ENCODE measurements at regions not wholly inside any gene's neighbourhood (a gene's known extent, or its start where the extent isn't known, plus 50 kb on each side); places are given as distances from the start of the nearest gene placed in this dataset.
"Not testable (repeated sequence)": the region's sequence is repeated elsewhere in the genome, so short reads cannot be mapped to it uniquely, and the experiment has no call there.

DNA sequence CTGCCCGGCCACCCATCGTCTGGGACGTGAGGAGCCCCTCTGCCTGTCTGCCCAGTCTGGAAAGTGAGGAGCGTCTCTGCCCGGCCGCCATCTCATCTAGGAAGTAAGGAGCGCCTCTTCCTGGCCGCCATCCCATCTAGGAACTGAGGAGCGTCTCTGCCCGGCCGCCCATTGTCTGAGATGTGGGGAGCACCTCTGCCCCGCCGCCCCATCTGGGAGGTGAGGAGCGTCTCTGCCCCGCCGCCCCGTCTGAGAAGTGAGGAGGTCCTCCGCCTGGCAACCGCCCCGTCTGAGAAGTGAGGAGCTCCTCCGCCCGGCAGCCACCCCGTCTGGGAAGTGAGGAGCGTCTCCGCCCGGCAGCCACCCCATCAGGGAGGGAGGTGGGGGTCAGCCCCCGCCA lies 56.4 kb upstream of the ZNF746 start:
- intact Hi-C loops (cut with DNase I); H3K4me3 ChIP-seq: not testable (repeated sequence)
- peaks cover 6 to 35% of the 10 kb centered on the region in 2 donors for H3K36me3 ChIP-seq

DNA sequence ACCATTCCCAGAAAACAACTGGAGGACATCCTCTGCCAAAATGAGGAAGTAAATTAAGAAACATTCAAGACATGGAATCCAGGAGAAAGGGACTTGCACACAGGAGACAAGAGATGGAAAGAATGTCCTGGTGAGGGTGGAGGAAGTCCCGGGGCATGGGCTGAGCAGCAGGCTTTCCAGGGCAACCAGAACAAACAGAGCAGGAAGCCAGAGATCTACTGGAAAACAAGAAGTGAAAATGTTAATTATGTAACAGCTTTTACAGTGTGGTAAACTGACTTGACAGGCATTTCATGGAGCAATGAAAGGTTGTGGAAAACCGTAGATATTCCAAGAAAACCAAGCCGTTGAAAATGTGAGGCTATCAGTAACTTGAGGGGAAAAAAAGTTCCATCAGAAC lies 55.2 kb upstream of the ZNF746 start:
- intact Hi-C loops (cut with DNase I) = no loop called here
- H3K36me3 ChIP-seq = peaks cover 6 to 47% of the 10 kb centered on the region in 2 donors
- H3K27me3 ChIP-seq = no peaks in the 10 kb centered on the region

More for the DNA sequence above, 56.4 kb upstream of the ZNF746 start:
- not testable (repeated sequence) for H3K27me3 ChIP-seq; H3K9me3 ChIP-seq; H3K4me1 ChIP-seq; DNase-seq (ENCODE audit: extremely low spot score in 2 of 2); H3K27ac ChIP-seq

More for the DNA sequence above, 55.2 kb upstream of the ZNF746 start:
- no peaks in the 10 kb centered on the region for H3K9me3 ChIP-seq
- no peak overlapping the region for H3K4me3 ChIP-seq
- TF ChIP-seq POLR2AphosphoS5 (IDR thresholded peaks at IDR 0.05; ENCODE audit: insufficient read depth in 1 of 2, low read depth in 1 of 2) (no peak), POLR2A (IDR thresholded peaks at IDR 0.05) (no peak)
- TF ChIP-seq, protein P1, sequence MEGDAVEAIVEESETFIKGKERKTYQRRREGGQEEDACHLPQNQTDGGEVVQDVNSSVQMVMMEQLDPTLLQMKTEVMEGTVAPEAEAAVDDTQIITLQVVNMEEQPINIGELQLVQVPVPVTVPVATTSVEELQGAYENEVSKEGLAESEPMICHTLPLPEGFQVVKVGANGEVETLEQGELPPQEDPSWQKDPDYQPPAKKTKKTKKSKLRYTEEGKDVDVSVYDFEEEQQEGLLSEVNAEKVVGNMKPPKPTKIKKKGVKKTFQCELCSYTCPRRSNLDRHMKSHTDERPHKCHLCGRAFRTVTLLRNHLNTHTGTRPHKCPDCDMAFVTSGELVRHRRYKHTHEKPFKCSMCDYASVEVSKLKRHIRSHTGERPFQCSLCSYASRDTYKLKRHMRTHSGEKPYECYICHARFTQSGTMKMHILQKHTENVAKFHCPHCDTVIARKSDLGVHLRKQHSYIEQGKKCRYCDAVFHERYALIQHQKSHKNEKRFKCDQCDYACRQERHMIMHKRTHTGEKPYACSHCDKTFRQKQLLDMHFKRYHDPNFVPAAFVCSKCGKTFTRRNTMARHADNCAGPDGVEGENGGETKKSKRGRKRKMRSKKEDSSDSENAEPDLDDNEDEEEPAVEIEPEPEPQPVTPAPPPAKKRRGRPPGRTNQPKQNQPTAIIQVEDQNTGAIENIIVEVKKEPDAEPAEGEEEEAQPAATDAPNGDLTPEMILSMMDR (IDR thresholded peaks at IDR 0.05) = no peak
- DNase-seq (ENCODE audit: extremely low spot score in 2 of 2) = no peak
- H3K27ac ChIP-seq = no peak overlapping the region
- H3K4me1 ChIP-seq = no peaks in the 10 kb centered on the region

Data from vagina (tissue), 2 donors.